Stimulated activated effector memory CD8-positive, alpha-beta T cell treated with anti-CD3 and anti-CD28 coated beads, Interleukin-12 subunit alpha, Interleukin-12 subunit beta, amount 100 ng/mL, for 72 hours (primary cell): ENCODE measurements at regions not wholly inside any gene's neighbourhood (a gene's known extent, or its start where the extent isn't known, plus 50 kb on each side); places are given as distances from the start of the nearest gene placed in this dataset.
"Not testable (repeated sequence)": the region's sequence is repeated elsewhere in the genome, so short reads cannot be mapped to it uniquely, and the experiment has no call there.

Experiments
- ATAC-seq: fragments of 150-1000 bp; cut with Tn5 transposase; 2 replicates; pipeline ENCODE4 v1.10.0; 2021
- DNase-seq, 2 donors: peaks; one replicate each; pipeline ENCODE4 v3.0.0; 2021 to 2022; ENCODE audit warnings: low spot score in 2 of 2
- H3K27ac Mint-ChIP-seq: one replicate; pipeline ENCODE4 v1.8.0; 2022; ENCODE audit warnings: mild to moderate bottlenecking, mixed read lengths
- H3K36me3 Mint-ChIP-seq: one replicate; pipeline ENCODE4 v1.8.0; 2022; ENCODE audit warnings: mild to moderate bottlenecking, mixed read lengths
- H3K4me1 Mint-ChIP-seq: one replicate; pipeline ENCODE4 v1.8.0; 2022; ENCODE audit warnings: mixed read lengths
- H3K4me3 Mint-ChIP-seq: one replicate; pipeline ENCODE4 v1.8.0; 2022; ENCODE audit warnings: mild to moderate bottlenecking, mixed read lengths
- H3K9me3 Mint-ChIP-seq: one replicate; pipeline ENCODE4 v1.8.0; 2022; ENCODE audit warnings: mixed read lengths

- ATAC-seq = no peak
- H3K4me3 Mint-ChIP-seq = no peak overlapping the region
- no peaks in the 10 kb centered on the region for H3K4me1 Mint-ChIP-seq
- H3K9me3 Mint-ChIP-seq = peaks cover 17% of the 10 kb centered on the region
- no peak overlapping the region for H3K27ac Mint-ChIP-seq
- no peak for DNase-seq
- H3K36me3 Mint-ChIP-seq = no peaks in the 10 kb centered on the region
Measured at GRCh38 chr13:65310663-65311328, 1919.3 kb downstream of the PCDH9 start.

DNA sequence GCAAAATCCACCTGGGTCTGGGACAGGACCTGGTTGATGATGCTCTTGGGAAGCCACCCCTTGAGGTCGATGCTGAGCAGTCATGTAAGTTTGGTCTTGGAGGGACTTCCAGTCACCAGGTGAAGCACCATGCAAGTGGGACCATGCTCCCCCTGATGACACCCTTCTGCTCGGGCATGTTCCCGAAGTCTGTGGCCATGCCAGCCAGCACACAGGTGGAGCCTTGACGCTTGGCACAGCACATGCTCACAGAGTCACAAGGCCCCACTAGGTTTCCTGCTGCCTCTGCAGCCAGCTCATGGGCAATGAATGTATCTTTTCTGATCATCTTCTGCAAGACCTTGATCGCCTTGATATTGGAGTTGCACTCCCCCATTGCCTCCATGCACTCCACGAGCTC, 1920.2 kb downstream of the PCDH9 start:
- ATAC-seq (peak; percentile 28), DNase-seq (no peak)
- Mint-ChIP-seq H3K9me3 (peaks cover 16% of the 10 kb centered on the region), H3K4me1 (no peaks in the 10 kb centered on the region), H3K36me3 (no peaks in the 10 kb centered on the region), H3K4me3 (no peak overlapping the region), H3K27ac (no peak overlapping the region)

- not testable (repeated sequence) for H3K36me3 Mint-ChIP-seq, H3K4me3 Mint-ChIP-seq, ATAC-seq, H3K4me1 Mint-ChIP-seq, DNase-seq, H3K9me3 Mint-ChIP-seq, H3K27ac Mint-ChIP-seq
Measured at GRCh38 chr13:65308729-65309128, 1921.4 kb downstream of the PCDH9 start.

GRCh38 chr13:65307056-65307455, 1923.1 kb downstream of the PCDH9 start:
- H3K9me3 Mint-ChIP-seq = peaks cover 6% of the 10 kb centered on the region
- no peaks in the 10 kb centered on the region for H3K36me3 Mint-ChIP-seq
- ATAC-seq (no peak), DNase-seq (no peak)
- no peak overlapping the region for H3K27ac Mint-ChIP-seq
- H3K4me3 Mint-ChIP-seq = no peak overlapping the region
- no peaks in the 10 kb centered on the region for H3K4me1 Mint-ChIP-seq

DNA sequence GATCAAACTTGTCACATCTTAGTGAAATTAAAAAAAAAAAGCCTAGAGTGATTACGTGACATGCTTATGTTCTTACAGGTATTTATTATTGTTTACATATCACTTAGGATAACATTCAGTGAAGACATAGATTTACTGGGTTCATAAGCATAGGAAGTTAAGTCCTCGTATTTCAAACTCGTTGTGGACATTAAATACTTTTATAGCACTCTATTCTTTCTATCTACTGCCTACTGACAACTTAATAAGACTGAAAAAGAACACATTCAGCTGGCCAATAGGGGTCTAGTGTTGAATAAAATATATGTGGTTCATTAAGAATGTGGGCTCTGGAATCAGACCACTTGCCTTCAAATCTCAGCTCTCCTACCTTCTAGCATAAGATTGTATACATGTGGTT, 1927.4 kb downstream of the PCDH9 start:
- H3K27ac Mint-ChIP-seq = no peak overlapping the region
- DNase-seq (no peak), ATAC-seq (no peak)
- no peak overlapping the region for H3K4me3 Mint-ChIP-seq
- H3K36me3 Mint-ChIP-seq = no peaks in the 10 kb centered on the region
- H3K4me1 Mint-ChIP-seq = no peaks in the 10 kb centered on the region
- H3K9me3 Mint-ChIP-seq = peaks cover 4% of the 10 kb centered on the region

GRCh38 chr13:65301506-65301905, 1928.6 kb downstream of the PCDH9 start:
- DNase-seq (no peak), ATAC-seq (no peak)
- no peak overlapping the region for H3K4me3 Mint-ChIP-seq
- H3K4me1 Mint-ChIP-seq = no peaks in the 10 kb centered on the region
- H3K36me3 Mint-ChIP-seq = no peaks in the 10 kb centered on the region
- peaks cover 4% of the 10 kb centered on the region for H3K9me3 Mint-ChIP-seq
- H3K27ac Mint-ChIP-seq = no peak overlapping the region

DNA sequence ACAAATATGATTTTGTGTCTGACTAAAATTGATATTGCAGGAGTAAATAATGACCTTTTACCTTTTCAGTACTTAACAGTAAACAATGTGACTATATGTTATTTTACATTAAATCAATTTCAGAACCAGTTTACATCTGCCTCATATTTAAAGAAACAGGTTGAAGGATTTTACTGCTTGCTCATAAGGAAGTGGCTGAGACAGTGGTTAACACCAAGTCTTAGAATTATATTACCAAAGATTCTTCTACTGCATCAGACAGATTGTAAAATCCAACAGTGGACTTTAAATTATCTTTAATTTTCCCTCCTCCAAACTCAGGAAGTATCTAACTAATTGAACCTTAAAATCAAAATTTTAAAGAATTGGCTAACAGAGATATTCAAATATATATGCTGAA, 1929.9 kb downstream of the PCDH9 start:
- Mint-ChIP-seq H3K4me1 (no peaks in the 10 kb centered on the region), H3K4me3 (no peak overlapping the region)

DNA sequence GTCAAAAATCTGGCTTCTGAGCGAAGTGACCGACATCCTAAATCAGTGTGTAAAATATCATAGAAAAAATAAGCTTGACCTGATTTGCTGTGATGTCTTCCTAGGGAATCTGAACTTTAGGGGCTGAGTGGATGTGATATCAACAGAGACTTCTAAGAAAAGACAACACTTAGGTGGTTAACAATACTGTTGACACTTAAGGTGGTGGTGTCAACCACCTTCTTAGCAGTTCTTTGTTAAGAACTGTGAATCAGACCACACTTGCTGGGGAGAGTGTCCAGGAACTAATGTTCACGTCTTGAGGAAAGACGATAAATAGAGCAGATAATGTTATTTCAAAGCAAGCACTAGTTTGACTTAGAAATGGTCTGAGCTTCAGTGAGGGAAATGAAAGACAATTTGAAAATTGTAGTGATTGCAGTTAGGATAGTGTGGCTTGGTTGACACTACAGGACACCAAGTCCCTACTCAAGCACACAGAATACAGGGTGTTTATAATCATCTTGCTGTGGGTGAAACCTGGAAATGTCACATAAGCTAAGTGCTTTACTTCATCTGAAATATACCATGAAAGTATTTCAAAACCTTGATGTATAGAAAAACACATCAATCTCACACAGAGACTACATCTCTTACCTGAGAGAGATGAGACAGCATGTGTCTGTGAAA, 1936.5 kb downstream of the PCDH9 start:
- Mint-ChIP-seq H3K4me1 (no peaks in the 10 kb centered on the region), H3K4me3 (no peak overlapping the region), H3K27ac (no peak overlapping the region), H3K36me3 (no peaks in the 10 kb centered on the region), H3K9me3 (peaks cover 20% of the 10 kb centered on the region)
- ATAC-seq (no peak), DNase-seq (no peak)

More for the DNA sequence above, 1929.9 kb downstream of the PCDH9 start:
- H3K9me3 Mint-ChIP-seq = peaks cover 10% of the 10 kb centered on the region
- H3K27ac Mint-ChIP-seq = no peak overlapping the region
- H3K36me3 Mint-ChIP-seq = no peaks in the 10 kb centered on the region
- no peak for DNase-seq
- no peak for ATAC-seq

DNA sequence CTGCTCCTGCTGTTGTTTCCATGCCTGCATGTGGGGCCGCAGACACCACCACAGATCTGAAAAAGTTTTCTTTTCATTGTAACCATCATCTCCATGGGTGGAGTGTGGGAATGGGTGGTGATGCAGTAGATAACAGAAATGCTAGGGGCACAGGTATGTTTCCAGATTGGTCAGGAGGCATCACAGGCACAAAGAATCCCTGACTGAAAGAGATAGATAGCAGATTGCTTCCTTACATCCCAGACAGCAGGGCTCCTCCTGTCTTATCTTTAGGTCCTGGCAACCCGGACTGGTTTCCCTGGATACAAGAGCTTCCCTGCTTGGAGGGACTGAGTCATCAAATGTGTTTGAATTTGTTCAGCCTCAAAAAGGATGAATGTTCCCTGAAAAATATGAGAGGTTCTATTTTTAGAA, 1937.6 kb downstream of the PCDH9 start:
- DNase-seq = no peak

GRCh38 chr13:65287405-65287804, 1942.7 kb downstream of the PCDH9 start:
- ATAC-seq (no peak), DNase-seq (no peak)
- H3K4me1 Mint-ChIP-seq = no peaks in the 10 kb centered on the region
- H3K27ac Mint-ChIP-seq = no peak overlapping the region
- H3K9me3 Mint-ChIP-seq = peaks cover 14% of the 10 kb centered on the region
- H3K36me3 Mint-ChIP-seq = no peaks in the 10 kb centered on the region
- H3K4me3 Mint-ChIP-seq = no peak overlapping the region

More for the DNA sequence above, 1937.6 kb downstream of the PCDH9 start:
- no peak overlapping the region for H3K27ac Mint-ChIP-seq
- H3K36me3 Mint-ChIP-seq = no peaks in the 10 kb centered on the region
- peaks cover 18% of the 10 kb centered on the region for H3K9me3 Mint-ChIP-seq
- H3K4me3 Mint-ChIP-seq = no peak overlapping the region
- no peak for ATAC-seq
- H3K4me1 Mint-ChIP-seq = no peaks in the 10 kb centered on the region

DNA sequence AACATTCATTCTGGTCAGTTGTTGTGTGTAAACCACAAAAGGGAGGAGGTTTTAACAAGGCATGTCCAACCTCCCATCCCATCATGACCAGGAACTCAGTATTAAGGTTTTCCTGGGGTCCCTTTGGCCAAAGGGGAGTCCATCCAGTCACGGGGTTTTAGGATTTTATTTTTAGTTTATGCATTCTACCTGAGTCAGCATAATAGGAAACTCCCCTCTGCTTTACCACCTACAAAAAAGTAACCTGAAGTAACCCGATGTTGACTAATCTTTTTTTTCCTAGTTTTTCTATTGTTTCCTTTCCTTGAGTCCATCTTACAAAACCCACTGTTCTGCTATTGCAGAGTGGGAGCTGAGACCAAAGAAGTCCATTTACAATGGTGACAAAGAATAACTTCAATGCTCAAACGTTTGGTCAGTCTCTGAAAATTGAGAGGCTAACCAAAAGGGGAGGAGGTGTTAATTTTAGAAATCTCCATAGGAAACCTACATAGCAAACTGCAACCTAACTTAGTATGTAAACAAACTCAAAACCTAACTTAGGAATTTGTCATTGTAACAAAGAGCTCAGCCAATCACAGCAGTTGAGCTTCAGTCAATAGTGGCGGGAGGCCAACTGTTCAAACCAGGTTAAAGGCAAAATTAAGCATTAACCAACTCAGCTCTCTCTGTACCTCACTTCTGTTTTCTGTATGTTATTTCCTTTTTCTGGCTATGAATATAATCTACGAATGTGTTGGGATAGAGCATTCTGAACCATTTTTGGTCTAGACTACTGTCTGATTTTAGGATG, 1954.1 kb downstream of the PCDH9 start:
- H3K4me1 Mint-ChIP-seq = no peaks in the 10 kb centered on the region
- H3K9me3 Mint-ChIP-seq = peaks cover 13% of the 10 kb centered on the region
- no peaks in the 10 kb centered on the region for H3K36me3 Mint-ChIP-seq
- ATAC-seq (no peak), DNase-seq (no peak)
- no peak overlapping the region for H3K27ac Mint-ChIP-seq
- no peak overlapping the region for H3K4me3 Mint-ChIP-seq

- H3K4me3 Mint-ChIP-seq = no peak overlapping the region
Measured at GRCh38 chr13:65275108-65275507, 1955.0 kb downstream of the PCDH9 start.

DNA sequence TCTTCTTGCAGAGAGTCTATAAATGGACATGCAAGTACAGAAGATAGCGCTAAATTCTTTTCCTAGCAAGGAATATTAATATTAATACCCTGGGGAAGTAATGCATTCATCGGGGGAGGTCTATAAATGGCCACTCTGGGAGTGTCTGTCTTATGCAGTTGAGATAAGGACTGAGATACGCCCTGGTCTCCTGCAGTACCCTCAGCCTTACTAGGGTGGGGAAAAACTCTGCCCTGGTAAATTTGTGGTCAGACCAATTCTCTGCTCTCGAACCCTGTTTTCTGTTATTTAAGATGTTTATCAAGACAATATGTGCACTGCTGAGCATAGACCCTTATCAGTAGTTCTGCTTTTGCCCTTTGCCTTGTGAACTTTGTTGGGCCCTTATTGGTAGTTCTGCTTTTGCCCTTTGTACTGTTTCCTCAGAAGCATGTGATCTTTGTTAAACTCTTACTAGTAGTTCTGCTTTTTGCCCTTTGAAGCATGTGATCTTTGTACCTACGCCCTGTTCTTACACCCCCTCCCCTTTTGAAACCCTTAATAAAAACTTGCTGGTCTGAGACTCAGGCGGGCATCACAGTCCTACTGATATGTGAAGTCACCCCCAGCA, 1956.2 kb downstream of the PCDH9 start:
- not testable (repeated sequence) for H3K4me3 Mint-ChIP-seq, H3K36me3 Mint-ChIP-seq, H3K4me1 Mint-ChIP-seq, DNase-seq, H3K27ac Mint-ChIP-seq, ATAC-seq
- H3K9me3 Mint-ChIP-seq = peaks cover 14% of the 10 kb centered on the region

More at GRCh38 chr13:65275108-65275507, 1955.0 kb downstream of the PCDH9 start:
- no peak for DNase-seq
- no peak overlapping the region for H3K27ac Mint-ChIP-seq
- H3K36me3 Mint-ChIP-seq = no peaks in the 10 kb centered on the region
- H3K4me1 Mint-ChIP-seq = no peaks in the 10 kb centered on the region
- peaks cover 14% of the 10 kb centered on the region for H3K9me3 Mint-ChIP-seq
- no peak for ATAC-seq

GRCh38 chr13:65268009-65268408, 1962.1 kb downstream of the PCDH9 start:
- Mint-ChIP-seq H3K9me3 (peaks cover 12% of the 10 kb centered on the region), H3K36me3 (no peaks in the 10 kb centered on the region), H3K4me3 (no peak overlapping the region), H3K4me1 (no peaks in the 10 kb centered on the region), H3K27ac (no peak overlapping the region)
- ATAC-seq (no peak), DNase-seq (no peak)

DNA sequence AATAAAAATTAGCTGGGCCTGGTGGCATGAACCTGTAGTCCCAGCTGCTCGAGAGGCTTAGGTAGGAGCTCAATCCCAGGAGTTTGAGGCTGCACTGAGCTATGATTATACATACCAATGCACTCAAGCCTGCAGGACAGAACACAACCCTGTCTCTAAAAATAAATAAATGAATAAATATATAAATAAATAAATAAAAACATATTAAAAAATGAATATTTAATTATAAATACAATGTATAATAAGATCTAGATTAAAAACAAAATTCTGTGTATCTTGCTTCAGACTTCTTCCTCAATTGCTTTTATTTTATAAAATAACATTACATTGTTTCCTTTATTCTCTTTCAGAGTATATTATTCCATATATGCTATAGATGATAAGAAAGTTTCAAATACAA, 1964.1 kb downstream of the PCDH9 start:
- Mint-ChIP-seq H3K36me3 (no peaks in the 10 kb centered on the region), H3K4me1 (no peaks in the 10 kb centered on the region), H3K4me3 (no peak overlapping the region), H3K9me3 (peaks cover 12% of the 10 kb centered on the region), H3K27ac (no peak overlapping the region)
- no peak for DNase-seq
- ATAC-seq = no peak
